Choroid plexus epithelial cell (primary cell): ENCODE measurements at regions not wholly inside any gene's neighbourhood (a gene's known extent, or its start where the extent isn't known, plus 50 kb on each side); places are given as distances from the start of the nearest gene placed in this dataset.

Source experiments
- DNase-seq: peaks from one replicate; pipeline ENCODE4 v3.0.0-alpha.2; 2010; ENCODE audit warnings: low read depth
- H3K4me3 ChIP-seq: 2 replicates; pipeline ENCODE4 v1.5.1; 2011; ENCODE audit warnings: low read depth, mild to moderate bottlenecking, control low read depth, low read length, moderate library complexity
- CTCF ChIP-seq: conservative IDR thresholded peaks from 2 replicates; pipeline ENCODE4 v1.5.1; 2011; ENCODE audit warnings: low read depth, mild to moderate bottlenecking, control low read depth, inconsistent platforms, low read length, moderate library complexity

- no peak for DNase-seq
- H3K4me3 ChIP-seq, result no peak overlapping the region
- TF ChIP-seq CTCF, result no peak
Observed at GRCh38 chr15:94739639-94740038, 508.3 kb downstream of the MCTP2 start.

DNA sequence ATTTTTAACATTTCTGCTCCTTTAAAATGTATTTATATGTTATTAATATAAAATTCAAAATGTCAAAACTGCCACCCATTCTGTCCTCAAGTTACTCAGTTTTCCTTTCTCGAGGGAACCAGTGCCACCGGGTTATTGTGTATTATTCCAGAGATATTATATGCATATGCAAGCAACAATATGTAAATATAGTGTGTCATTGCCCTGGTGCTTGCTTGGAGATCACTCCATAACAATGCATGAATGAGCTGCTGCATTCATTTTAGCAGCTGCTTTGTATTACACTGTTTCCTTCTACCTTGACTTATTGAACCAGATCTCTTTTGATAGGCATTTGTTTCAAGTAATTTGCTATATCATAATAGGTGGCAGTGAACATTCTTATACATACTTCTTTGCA is 509.1 kb downstream of the MCTP2 start:
- DNase-seq, result no peak
- H3K4me3 ChIP-seq, result no peak overlapping the region
- no peak for TF ChIP-seq CTCF

GRCh38 chr15:94743668-94744067 is 512.3 kb downstream of the MCTP2 start:
- peak; percentile 1 for DNase-seq

DNA sequence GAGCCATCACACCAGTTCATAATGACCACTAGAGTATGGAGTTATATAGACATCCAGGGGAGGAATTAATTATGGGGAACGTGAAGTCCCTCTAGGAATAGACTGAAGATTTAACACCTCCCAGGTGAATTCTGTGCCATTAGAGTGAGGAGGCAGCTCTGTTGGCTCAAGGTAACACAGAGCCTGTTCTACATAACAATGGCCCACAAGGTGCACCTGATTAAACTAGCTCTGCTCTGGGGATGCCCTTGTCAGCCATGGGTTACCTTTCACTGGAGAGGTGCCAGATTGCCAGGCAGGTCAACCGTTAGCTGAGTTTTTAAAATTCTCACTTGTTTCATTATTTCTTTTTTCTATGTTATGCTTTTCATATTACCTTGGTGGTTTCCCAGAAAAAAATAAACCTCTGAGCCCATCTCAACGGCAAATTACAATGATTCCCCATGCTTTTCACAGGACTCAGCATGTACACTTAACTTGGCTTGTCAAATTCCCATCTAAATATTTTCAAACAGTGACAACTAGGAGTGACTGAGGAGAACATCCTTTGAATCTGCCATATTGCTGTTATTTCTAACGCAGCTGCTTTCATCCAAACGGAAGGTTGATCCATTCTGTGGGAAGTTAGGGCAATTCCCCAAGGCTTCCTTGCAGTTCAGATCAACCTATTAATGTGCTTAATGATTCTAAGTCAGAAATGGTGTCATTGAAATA is 512.9 kb downstream of the MCTP2 start:
- no peak for DNase-seq
- H3K4me3 ChIP-seq, result no peak overlapping the region
- TF ChIP-seq CTCF, result no peak

More at GRCh38 chr15:94743668-94744067, 512.3 kb downstream of the MCTP2 start:
- no peak overlapping the region for H3K4me3 ChIP-seq
- no peak for TF ChIP-seq CTCF

DNA sequence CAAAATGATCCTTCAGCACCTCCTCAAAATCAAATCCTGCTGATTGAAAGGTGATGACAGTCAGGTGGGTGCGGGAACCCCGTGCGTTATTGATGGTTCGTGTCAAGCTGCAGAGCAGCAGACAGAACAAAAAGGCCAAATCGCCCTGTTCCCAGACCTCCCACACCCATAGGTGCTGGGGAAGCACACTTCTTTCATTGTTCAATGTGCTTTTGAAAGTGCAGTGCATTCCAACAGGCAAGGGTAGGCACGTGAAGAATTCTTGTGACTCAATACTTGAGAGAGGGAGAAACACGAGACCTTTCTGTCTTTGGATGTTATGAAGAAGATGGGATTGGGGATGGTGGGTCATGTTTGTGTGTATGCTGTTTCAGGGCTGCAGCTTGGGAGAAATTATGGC is 514.0 kb downstream of the MCTP2 start:
- peak; percentile 3 for DNase-seq
- H3K4me3 ChIP-seq, result no peak overlapping the region
- no peak for TF ChIP-seq CTCF

GRCh38 chr15:94747510-94747909 is 516.1 kb downstream of the MCTP2 start:
- DNase-seq, result no peak
- no peak overlapping the region for H3K4me3 ChIP-seq
- no peak for TF ChIP-seq CTCF

DNA sequence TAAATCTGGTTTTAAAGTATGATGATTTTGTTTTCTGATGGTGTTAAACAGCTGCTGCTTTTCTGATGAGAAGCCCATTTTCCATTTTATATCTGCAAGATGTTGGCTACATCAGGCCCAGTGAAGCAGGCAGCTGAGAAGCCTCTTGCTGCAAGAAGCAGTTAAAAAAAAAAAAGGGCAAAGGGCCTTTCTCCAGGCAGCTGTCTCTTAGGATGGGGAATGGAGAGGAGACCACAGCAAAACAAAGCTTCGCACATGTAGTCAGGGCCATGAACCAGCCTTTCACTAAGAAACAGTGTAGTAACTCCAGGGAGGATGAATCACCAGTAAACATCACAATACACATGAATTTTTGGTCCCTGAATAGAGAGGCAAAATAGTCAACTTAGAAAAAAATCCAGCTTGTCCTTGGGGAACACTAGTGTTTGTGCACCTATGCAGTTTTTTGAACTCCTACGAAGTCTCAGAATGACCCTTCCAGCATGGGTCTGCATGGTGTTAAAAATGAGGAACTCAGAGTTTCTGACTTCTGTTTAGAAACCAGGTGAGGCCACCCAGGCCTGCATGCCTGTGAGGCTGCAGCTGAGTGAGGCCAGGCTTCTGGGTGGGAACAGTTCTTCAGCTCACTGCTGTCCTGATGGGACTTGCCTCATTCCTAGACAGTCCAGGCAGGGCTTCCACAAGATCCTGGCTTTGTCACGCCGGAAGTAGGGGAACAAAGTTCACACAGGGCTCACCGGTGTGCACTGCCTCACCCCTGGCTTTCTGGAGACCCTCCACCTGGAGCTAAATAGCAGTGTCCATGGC is 518.7 kb downstream of the MCTP2 start:
- DNase-seq, result peak; percentile 4
- H3K4me3 ChIP-seq, result no peak overlapping the region
- no peak for TF ChIP-seq CTCF
